Transverse colon (tissue), 4 donors: ENCODE measurements at regions not wholly inside any gene's neighbourhood (a gene's known extent, or its start where the extent isn't known, plus 50 kb on each side); places are given as distances from the start of the nearest gene placed in this dataset.
"Not testable (repeated sequence)": the region's sequence is repeated elsewhere in the genome, so short reads cannot be mapped to it uniquely, and the experiment has no call there.

Source experiments
- DNase-seq: peaks from one replicate; pipeline ENCODE4 v3.0.0-alpha.2; 2019
- H3K27ac ChIP-seq, 4 donors: fragments of 200-600 bp; sonication (generic); 2 replicates each; pipeline ENCODE4 v1.5.1; 2016 to 2018; ENCODE audit warnings: inconsistent platforms in 4 of 4
- H3K27me3 ChIP-seq: fragments of 200-600 bp; sonication (generic); 2 replicates; pipeline ENCODE4 v1.5.1; 2017; ENCODE audit warnings: inconsistent platforms
- H3K36me3 ChIP-seq, 4 donors: fragments of 200-600 bp; sonication (generic); 2 replicates each; pipeline ENCODE4 v1.5.1; 2017 to 2019; ENCODE audit warnings: inconsistent platforms in 4 of 4
- H3K4me1 ChIP-seq, 4 donors: fragments of 200-600 bp; sonication (generic); 2 replicates each; pipeline ENCODE4 v1.5.1; 2017 to 2020; ENCODE audit warnings: inconsistent platforms in 4 of 4
- H3K4me3 ChIP-seq, 4 donors: fragments of 200-600 bp; sonication (generic); 1 replicate in 1 of 4; 2 replicates in 3 of 4; pipeline versions ENCODE4 v1.5.1 to v1.6.1; 2017 to 2019; ENCODE audit warnings: inconsistent platforms in 4 of 4
- H3K9me3 ChIP-seq, 2 donors: fragments of 200-600 bp; sonication (generic); 2 replicates each; pipeline ENCODE4 v1.5.1; 2017 to 2019; ENCODE audit warnings: inconsistent platforms in 2 of 2
- EP300 ChIP-seq: sonication (generic); formaldehyde crosslinking; IDR thresholded peaks from one replicate; pipeline ENCODE4 v1.6.1; 2017; ENCODE audit warnings: antibody characterized with exemption, low read depth
- POLR2A ChIP-seq: fragments of 450-650 bp; IDR thresholded peaks from one replicate; pipeline ENCODE4 v1.6.1; 2016; ENCODE audit warnings: antibody characterized with exemption, mild to moderate bottlenecking, moderate library complexity
- POLR2AphosphoS5 ChIP-seq, 3 donors: sonication (generic); formaldehyde crosslinking; IDR thresholded peaks; one replicate each; pipeline ENCODE4 v1.6.1; 2016; ENCODE audit warnings: antibody characterized with exemption in 3 of 3
- WGBS, 2 donors: methylation state at CpG; one replicate each; pipeline ENCODE4 v1.1.5; 2018; ENCODE audit warnings: low coverage in 1 of 2; 5-methylcytosine and 5-hydroxymethylcytosine counted together
- in situ Hi-C, 4 donors: fragments of 200-750 bp; cut with MboI; loops; one replicate each; pipeline versions ENCODE4 v1.15.0 to v1.15.1; 2017; ENCODE audit warnings: low sequenced_read_pairs in 3 of 4, low pct_ligation_motif_present in 1 of 4, low pct_unique_long_range_greater_than_20kb in 1 of 4
- intact Hi-C: fragments of 100-400 bp; cut with DNase I; formaldehyde crosslinking; loops from one replicate; pipeline ENCODE4 v1.15.1; 2023; ENCODE audit warnings: low total_unique reads
- TF ChIP-seq, protein P1 (sequence below), 5 experiments: fragments of 200-600 bp in 3 of 5; fragments of 450-650 bp in 2 of 5; sonication (generic) in 3 of 5; IDR thresholded peaks; 1 replicate in 2 of 5; 2 replicates in 3 of 5; pipeline ENCODE4 v1.5.1; 2016 to 2017; ENCODE audit warnings: antibody characterized with exemption in 5 of 5, inconsistent platforms in 3 of 5, mild to moderate bottlenecking in 2 of 5, moderate library complexity in 1 of 5

DNA sequence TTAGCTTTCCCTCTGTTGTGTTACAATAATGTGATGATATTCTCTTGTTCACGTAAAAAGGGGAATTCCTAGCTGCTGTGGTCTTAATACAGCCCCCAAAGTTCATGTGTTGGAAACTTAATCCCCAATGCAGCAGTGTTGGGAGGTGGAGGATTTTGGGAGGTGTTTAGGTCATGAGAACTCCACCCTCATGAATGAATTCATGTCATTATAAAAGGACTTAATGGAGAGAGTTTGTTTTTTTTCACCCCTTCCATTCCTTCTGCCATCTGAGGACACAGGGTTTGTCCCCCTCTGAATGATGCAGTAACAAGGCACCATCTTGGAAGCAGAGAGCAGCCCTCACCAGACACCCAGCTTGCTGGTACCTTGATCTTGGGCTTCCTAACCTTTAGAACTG, 253.4 kb upstream of the DDHD1 start:
- H3K27me3 ChIP-seq, result no peaks in the 10 kb centered on the region
- intact Hi-C loops (no loop called here), in situ Hi-C loops (no loop called here)
- WGBS, 2 donors, result 73 to 88% methylated on average over 1 of the region's 1 CpG
- H3K27ac ChIP-seq, result no peak overlapping the region
- TF ChIP-seq EP300, result no peak
- no peak for TF ChIP-seq POLR2AphosphoS5 (IDR thresholded peaks at IDR 0.05)
- TF ChIP-seq POLR2A, result no peak
- TF ChIP-seq, protein P1, sequence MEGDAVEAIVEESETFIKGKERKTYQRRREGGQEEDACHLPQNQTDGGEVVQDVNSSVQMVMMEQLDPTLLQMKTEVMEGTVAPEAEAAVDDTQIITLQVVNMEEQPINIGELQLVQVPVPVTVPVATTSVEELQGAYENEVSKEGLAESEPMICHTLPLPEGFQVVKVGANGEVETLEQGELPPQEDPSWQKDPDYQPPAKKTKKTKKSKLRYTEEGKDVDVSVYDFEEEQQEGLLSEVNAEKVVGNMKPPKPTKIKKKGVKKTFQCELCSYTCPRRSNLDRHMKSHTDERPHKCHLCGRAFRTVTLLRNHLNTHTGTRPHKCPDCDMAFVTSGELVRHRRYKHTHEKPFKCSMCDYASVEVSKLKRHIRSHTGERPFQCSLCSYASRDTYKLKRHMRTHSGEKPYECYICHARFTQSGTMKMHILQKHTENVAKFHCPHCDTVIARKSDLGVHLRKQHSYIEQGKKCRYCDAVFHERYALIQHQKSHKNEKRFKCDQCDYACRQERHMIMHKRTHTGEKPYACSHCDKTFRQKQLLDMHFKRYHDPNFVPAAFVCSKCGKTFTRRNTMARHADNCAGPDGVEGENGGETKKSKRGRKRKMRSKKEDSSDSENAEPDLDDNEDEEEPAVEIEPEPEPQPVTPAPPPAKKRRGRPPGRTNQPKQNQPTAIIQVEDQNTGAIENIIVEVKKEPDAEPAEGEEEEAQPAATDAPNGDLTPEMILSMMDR (IDR thresholded peaks at IDR 0.05), result no peak
- H3K4me1 ChIP-seq, result no peaks in the 10 kb centered on the region
- H3K4me3 ChIP-seq, result no peak overlapping the region
- H3K9me3 ChIP-seq, result no peaks in the 10 kb centered on the region
- DNase-seq, result no peak
- H3K36me3 ChIP-seq, result no peaks in the 10 kb centered on the region

DNA sequence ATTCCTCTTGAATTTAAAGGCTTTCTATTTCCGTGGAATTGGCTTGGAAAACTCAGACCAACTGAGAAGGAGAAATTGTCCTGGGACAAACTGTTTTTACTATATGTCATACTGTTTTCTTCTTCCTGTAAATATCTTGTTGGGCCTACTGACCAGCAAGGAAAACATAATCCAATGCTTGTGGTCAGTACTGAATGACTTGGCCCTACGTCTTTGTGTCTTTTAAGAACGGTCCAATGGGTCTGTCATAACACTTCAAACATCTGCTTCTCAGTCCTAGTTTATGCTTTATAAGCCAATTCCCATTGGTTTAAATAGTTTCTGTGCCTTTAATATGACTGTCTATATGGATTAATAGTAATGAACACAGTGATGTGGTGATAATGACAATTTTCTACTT, 248.5 kb upstream of the DDHD1 start:
- Histone ChIP-seq H3K36me3 (no peaks in the 10 kb centered on the region), H3K9me3 (no peaks in the 10 kb centered on the region), H3K27me3 (no peaks in the 10 kb centered on the region), H3K4me1 (no peaks in the 10 kb centered on the region), H3K4me3 (no peak overlapping the region), H3K27ac (no peak overlapping the region)
- WGBS, 2 donors, result 51 to 53% methylated on average over 3 of the region's 3 CpGs
- DNase-seq, result no peak
- intact Hi-C loops (no loop called here), in situ Hi-C loops (no loop called here)
- TF ChIP-seq, protein P1 (IDR thresholded peaks at IDR 0.05), result no peak
- TF ChIP-seq EP300 (no peak), POLR2A (no peak), POLR2AphosphoS5 (IDR thresholded peaks at IDR 0.05) (no peak)

DNA sequence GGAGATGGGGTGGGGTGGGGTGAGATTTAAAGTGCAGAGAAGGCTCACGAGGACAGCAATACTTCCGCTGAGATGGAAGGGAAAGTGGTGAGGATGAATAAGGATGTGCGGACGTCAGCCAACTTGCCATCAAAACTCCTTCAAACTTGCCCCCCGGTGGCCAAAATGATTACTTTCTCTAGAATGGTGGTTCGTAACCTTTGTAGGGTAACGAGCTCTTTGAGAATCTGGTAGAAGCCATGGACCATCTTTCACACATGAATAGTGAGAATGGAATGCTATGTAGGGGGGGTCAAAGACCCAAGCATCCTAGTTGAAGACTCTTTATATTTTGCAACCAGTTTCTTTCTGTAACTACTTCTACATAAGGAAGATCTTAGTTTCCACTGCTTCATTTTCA, 245.9 kb upstream of the DDHD1 start:
- intact Hi-C loops, result no loop called here
- Histone ChIP-seq H3K27ac (no peak overlapping the region), H3K27me3 (no peaks in the 10 kb centered on the region), H3K36me3 (no peaks in the 10 kb centered on the region), H3K4me3 (no peak overlapping the region), H3K4me1 (no peaks in the 10 kb centered on the region), H3K9me3 (peaks cover 7 to 8% of the 10 kb centered on the region in 2 donors)
- 56 to 72% methylated on average over 7 of the region's 7 CpGs for WGBS, 2 donors
- TF ChIP-seq POLR2AphosphoS5 (IDR thresholded peaks at IDR 0.05) (no peak), EP300 (no peak)
- no peak for DNase-seq
- in situ Hi-C loops, result no loop called here

DNA sequence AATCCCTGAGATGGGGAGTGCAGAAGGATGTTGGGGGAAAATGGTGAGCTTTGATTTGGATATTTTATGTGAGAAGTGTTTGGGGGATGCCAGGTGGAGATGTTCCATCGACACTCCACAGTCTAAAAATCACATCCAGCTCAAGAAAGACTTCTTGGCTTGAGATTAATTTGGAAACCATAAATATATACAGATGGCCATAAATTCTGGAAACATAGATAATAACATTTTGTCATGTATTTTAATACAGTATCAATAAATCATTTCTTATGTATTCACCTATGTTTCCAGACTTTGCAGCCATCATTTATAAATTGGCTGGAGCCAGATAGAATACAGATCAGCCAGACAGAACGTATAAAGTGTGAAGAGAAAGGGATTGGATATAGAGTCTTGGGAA, 245.5 kb upstream of the DDHD1 start:
- Histone ChIP-seq H3K9me3 (peaks cover 7 to 8% of the 10 kb centered on the region in 2 donors), H3K36me3 (no peaks in the 10 kb centered on the region), H3K4me1 (no peaks in the 10 kb centered on the region), H3K27me3 (no peaks in the 10 kb centered on the region), H3K4me3 (no peak overlapping the region), H3K27ac (no peak overlapping the region)
- DNase-seq, result no peak
- TF ChIP-seq, protein P1 (IDR thresholded peaks at IDR 0.05), result no peak
- TF ChIP-seq POLR2AphosphoS5 (IDR thresholded peaks at IDR 0.05) (no peak), POLR2A (no peak), EP300 (no peak)
- 56 to 69% methylated on average over 1 to 2 of the region's 2 CpGs for WGBS, 2 donors
- intact Hi-C loops (no loop called here), in situ Hi-C loops (no loop called here)

DNA sequence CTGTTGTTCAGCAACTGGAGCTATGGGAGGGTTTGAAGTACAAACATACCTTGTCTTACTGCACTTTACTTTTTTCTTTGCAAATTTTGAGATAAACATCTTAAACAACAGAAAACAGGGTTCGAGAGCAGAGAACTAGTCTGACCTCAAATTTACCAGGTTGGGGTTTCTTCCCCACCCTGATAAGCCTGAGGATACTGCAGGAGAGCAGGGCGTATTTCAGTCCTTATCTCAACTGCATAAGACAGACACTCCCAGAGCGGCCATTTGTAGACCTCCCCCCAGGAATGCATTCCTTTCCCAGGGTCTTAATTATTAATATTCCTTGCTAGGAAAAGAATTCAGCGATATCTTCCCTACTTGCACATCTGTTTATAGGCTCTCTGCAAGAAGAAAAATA, 242.1 kb upstream of the DDHD1 start:
- DNase-seq, H3K36me3 ChIP-seq, H3K27me3 ChIP-seq, H3K9me3 ChIP-seq, H3K4me1 ChIP-seq, intact Hi-C loops, H3K4me3 ChIP-seq, H3K27ac ChIP-seq, in situ Hi-C loops: not testable (repeated sequence)
- WGBS, 2 donors, result 79 to 94% methylated on average over 3 to 4 of the region's 4 CpGs
